Dermis blood vessel endothelial cell (primary cell): ENCODE measurements at regions not wholly inside any gene's neighbourhood (a gene's known extent, or its start where the extent isn't known, plus 50 kb on each side); places are given as distances from the start of the nearest gene placed in this dataset.
A peak's percentile ranks its signal among the peaks of the same experiment; 100 is the strongest.

ENCODE experiments used
- DNase-seq: peaks from one replicate; pipeline ENCODE4 v3.0.0; 2010

DNA sequence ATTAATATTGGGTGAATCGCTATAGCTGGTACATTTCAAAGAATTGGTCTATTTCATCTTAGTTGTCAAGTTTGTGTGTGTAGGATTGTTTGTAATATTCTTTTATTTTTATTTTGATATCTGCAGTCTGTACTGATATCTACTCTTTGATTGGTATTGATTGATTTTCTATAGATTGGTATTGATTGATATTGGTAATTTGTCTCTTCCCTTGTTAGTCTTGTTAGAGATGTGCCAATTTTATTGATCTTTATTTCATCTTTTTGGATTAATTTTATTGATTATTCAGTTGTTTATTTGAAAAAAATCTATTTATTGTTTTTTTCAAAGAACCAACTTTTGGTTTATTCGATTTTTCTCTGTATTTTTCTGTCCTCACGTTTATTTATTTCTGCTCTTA lies 61.4 kb downstream of the TM2D3 start:
- no peak for DNase-seq

DNA sequence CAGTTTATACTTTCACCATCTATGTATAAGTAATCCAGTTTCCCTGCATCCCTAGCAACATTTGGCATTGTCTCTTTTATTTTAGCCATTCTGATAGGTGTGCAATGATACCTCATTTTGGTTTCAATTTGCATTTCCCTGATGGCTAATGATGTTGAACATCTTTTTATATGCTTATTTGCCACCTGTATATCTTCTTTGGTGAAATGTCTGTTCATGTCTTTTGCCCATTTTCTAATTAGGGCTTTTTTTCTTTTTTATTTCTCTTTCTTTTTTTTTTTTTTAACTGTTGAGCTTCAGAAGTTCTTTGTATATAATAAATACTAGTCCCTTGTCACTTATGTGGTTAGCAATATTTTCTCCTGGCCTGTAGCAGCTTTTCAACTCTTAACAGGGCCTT lies 68.9 kb downstream of the TM2D3 start:
- no peak for DNase-seq

DNA sequence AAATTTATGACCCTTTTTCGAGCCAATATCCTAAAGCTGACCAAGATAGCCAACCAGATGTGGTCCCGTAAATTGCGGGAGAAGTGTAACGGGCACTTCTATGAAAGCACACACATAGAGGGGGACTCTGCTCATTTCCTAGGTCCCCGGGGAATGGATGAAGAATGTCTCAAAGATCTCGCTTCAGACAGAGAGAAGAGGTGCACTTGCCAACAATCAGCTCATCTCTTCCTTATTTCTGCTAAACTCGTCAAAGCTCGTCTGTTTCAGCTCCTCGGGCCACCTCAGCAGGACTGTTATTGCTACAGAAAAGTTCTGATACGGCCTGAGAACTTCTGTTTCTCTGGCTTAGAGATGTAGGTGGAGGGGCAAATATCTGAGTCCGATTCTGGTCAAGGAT lies 71.8 kb downstream of the TM2D3 start:
- no peak for DNase-seq

DNA sequence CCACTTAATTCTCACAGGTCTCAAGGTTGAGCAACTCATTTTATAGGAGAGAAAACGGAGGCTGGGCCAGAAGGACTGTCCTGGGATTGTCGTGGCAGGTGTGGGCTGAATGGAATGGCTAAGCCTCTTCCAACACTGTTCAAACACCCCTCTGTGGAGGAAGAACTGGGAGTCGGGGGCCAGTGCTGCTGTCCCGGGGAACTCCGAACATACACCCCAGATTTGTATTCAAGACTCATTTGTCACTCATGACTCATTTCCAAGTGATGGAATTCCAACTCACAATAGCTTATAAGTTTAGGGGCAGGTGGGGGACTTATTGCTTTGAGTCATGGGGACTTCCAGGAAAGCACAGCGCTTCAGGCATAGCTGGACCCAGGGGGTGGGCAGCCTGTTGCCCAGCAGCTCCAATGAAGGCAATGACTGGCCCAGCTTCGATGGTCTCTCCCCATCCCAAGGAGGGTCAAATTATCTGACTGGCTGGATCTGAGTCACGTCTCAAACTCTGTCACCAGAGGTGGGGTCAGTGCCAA lies 72.5 kb downstream of the TM2D3 start:
- peak; percentile 83 for DNase-seq

DNA sequence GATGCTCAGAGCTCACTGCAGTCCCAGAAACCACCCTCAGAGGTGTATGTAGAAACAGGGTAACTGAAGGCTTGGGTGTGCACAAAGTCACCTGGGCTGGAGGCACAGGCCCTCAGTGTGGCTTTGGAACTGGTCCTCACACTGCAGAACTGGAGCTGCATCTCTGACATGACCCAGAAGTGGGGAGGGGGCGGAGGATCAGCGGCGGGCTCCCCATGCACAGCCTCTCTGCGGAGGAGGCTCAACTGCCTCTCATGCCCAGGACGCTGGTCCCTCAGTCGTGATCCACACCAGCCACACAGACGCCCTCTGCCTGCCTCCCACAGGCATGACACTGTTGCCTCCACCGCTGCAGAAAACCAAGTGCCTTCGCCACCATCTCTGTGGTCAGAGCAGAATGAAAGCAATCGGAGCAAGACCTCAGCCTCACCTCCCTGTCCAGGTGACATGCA lies 73.7 kb downstream of the TM2D3 start:
- DNase-seq, result peak; percentile 49

DNA sequence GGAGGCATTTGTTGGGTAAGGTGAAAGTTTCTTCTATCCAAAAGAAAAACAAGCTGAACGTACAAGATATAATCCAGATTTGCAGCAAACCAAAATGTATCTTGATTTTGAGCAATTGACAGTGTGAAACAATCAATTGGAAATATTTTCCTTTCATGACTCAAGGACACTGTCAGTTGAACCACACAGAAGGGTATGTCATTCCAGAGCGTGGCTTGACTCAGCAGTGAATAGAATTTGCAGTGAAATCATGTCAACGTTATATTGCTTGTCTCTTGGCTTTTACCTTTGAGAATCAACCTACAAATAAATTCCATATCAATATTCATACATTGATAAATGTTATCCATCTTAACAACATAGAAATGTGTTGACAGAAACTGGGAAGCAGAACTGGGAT lies 78.2 kb downstream of the TM2D3 start:
- no peak for DNase-seq

DNA sequence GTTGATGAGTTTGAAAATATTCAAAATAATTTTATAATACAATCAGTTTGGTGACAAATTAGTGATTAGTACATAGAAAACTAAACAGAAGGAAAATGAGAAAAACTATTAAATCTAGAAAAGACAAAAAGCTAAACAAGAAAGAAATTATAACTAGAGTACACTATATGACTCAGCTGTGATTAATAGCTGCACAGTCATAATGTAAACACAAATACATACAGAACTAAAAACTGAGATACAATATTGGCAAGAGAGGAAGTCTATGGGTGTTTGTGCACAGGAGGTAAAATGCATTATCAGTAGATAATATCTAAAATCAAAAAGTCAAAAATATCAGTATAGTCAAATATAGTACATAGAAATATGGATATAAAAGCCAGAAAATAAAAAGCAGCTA lies 80.7 kb upstream of the PCSK6 start:
- DNase-seq, result no peak

DNA sequence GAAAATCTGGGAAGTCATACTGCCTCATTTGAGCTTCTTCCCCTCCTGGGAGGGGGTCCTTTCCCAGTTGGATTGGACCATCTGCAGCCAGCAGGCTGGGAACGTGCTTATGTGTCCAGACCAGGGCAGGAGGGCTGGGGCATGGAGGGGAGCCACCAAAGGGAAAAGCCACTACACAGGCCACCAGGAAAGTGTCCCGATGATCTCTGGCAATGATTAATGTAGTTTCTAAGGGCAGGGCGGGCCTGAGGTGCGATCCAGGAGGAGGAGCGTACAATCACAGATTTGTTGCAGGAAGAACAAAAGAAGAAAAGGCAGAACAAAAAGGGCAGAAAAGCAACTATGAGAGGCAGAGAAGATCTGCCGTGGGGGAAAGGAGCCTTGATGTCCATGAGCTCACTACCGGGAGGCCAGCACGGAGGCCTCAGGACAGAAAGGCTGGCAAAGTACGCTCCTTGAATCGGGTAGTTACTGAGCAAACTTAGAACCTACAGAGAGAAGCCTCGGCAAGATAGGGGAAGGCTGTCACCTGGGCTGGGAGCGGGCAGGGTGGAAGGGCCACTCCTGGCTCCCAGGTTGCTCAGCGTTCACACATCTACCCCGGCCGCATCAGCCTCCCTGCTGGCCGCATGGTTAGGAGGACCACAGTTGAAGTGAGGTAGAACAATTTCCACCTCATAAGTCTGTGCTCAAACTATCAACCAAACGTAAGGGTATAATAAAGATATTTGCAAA lies 79.5 kb upstream of the PCSK6 start:
- no peak for DNase-seq

DNA sequence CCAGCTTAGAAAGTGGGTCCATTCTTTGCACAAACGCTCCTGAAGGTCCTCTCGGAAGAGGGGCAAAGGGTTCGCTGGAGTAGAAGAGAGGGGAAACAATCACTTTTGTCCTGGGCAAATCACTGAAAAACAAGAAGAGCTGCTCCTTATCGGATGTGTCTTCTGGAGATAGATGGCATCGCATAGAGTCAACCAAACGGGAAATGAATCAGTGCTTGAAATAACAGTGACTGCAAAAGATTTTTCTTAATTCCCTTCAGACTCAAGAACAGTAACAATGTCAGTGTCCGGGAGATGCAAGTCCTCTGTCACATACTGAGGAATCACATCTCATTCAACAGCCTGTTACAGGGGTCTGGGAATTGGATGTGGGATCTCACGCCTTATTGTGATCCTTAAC lies 78.8 kb upstream of the PCSK6 start:
- DNase-seq, result peak; percentile 57

DNA sequence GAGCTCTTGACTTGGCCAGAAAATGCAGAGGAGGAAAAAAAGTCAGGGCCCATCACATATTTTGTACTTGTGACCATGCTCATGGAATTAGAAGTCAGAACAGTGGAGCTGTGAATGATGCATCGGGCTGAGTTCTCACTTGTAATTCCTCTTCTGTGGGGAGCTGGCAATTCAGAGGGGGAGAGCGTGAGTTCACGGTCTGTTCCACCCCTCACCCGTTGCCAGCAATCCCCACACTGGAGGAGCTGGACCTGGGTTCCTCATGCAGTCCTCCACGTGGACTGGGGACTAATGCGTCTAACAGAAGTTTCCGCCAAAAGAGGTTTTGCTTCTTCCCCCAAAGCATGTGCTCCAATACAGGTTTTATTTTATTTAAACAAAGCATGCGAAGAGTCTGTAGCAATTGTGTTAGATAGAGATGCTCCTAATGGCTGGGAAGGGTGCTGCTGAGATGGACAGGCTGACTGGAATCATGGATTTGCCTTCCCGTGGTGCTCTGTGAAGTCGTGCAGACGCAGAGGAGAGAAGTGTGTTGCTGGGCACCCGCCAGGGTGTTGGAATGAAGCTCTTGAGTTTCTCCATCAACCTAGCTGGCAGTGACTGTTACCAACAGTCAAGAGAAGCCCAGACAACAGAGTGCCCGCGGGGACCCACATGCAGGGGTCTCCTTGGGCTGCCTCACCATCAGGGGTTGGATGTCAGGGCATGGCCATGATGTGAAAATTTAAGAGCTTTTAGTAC lies 77.4 kb upstream of the PCSK6 start:
- no peak for DNase-seq

DNA sequence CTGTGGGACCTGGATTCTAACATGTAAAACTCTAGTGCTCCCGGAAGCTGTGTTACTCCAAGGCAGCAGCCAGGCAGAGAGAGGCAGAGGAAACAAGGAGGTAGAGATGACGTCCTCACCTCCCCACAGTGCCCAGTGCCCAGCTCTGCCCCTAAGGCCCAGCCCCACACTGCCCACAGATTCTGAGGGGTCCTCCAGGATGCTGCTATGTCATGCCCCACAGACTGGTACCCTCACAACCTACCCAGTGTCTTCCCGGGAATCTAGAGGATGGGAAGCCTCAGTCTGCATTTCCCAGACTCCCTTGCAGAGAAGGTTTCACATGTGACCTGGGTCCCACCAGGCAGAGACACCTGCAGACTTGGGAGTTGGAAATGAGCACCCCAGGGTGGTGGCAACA lies 75.9 kb upstream of the PCSK6 start:
- DNase-seq, result no peak

DNA sequence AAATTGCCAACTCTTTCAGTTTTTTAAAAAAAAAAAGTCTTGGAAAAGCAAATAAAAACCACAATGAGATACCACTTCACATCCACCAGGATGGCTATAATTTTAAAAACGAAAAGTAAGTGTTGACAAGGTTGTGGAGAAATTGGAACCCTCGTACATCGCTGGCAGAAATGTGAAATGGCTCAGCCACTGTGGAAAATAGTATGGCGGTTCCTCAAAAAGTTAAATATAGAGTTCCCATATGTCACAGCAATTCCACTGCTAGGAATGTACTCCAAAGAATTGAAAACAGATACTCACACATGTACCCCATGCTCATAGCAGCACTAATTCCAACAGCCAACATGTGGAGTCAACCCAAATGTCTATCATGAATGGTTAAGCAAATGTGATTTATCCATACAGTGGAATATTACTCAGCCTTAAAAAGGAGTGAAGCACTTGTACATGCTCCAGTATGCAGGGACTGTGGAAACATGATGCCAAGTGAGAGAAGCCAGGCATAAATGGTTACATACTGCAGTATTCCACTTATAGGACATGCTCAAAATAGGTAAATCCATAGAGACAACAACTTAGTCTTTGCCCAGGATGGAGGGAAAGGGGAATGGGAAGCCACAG lies 73.8 kb upstream of the PCSK6 start:
- DNase-seq, result no peak

DNA sequence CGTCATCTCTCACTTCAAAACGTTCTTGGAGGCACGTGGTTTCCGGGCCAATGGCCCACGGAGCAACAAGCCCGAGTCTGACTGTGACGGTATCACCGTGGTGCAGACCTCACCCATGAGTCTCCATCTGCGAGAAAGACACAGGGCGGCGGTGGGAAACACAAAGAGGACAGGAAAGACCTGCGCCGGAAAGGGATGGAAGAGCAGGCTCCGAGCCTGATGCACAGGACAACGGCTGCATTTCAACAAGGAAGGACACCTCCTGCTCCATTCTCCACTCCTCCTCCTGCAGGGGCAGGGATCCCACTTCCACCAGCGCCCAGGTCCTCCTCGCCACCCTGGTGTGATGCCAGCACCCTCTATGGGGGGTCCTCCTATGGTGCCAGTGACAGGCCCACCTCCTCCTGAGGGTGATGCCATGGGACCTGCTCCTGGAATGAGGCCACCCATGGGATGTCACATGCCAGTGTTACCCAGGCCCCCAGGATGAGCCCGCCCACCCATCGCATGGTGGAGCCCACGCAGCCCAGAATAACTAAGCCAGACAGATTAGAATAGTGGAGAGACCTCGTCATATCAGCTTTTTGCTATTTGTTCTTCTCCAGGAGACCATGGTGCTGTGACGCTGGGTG lies 73.0 kb upstream of the PCSK6 start:
- DNase-seq, result no peak

DNA sequence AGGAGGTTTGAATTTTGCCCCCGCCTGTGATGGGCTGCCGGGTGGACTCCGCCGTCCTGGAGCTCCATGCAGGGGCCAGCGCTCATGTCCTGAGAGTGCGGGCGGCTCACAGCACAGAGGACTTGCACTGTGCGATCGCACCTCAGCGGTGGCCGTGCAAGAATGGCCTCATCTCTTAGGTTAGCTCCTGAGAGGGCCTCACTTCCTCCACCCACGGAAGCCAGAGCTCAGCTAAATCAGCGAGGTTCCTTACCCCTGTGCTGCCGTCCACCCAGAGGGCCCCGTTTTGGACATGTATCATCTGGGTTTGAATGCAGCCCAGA lies 72.0 kb upstream of the PCSK6 start:
- DNase-seq, result no peak

DNA sequence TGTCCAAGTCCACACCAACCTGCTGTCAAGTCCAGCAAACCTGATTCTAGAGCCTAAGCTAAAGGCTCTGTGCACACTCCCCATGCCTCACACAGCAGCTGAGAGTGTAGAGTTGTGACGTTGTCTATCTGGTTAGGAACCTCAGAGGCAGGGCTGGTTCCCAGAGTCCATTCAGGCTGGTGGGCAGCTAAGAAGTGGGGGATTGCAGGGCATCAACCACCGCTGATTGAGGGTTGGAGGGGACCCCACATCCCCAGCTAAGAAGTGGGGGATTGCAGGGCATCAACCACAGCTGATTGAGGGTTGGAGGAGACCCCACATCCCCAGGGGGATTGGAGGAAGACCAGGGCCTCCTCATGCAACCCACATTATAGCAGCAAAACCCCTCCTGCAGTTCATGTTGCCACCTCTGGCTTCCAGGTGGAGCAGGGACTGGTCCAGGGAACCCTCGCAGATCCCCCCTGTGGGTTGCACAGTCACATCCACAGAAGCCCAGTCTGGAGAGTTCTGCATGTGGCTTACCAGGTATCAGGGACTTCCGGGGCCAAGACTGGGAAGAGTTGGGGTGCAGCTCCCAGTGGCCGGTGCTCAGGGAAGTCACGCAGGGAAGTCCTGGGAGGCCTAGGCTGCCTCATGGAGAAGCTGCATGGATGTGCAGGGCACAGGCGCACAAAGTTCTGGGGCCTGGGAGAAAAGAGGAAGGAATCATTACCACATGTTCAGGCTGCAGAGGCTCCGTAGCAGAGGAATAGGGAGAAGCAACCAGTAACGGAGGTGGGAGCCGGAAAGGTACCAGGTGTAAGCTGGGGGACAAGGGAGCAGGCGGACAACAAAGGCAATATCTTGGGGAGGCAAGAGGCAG lies 71.4 kb upstream of the PCSK6 start:
- no peak for DNase-seq

DNA sequence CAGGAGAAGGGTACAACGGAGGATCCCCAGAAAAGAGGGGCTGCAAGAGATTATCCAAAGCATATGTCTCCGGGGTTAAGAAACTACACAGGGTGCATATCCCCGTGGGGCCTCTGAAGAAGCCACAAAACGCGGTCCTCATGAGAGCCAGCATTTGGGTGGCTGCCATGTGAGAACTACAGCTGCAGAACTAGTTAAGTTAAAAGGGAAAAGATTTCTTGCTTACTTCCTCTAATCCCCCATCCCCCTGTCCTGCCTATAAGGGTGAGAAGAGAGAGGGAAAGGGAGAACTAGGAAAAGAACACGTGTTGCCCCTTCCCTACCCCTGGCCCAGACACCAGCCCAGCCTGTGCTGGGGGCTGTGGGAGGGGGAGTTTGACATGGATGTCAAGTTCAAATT lies 70.4 kb upstream of the PCSK6 start:
- DNase-seq, result no peak

DNA sequence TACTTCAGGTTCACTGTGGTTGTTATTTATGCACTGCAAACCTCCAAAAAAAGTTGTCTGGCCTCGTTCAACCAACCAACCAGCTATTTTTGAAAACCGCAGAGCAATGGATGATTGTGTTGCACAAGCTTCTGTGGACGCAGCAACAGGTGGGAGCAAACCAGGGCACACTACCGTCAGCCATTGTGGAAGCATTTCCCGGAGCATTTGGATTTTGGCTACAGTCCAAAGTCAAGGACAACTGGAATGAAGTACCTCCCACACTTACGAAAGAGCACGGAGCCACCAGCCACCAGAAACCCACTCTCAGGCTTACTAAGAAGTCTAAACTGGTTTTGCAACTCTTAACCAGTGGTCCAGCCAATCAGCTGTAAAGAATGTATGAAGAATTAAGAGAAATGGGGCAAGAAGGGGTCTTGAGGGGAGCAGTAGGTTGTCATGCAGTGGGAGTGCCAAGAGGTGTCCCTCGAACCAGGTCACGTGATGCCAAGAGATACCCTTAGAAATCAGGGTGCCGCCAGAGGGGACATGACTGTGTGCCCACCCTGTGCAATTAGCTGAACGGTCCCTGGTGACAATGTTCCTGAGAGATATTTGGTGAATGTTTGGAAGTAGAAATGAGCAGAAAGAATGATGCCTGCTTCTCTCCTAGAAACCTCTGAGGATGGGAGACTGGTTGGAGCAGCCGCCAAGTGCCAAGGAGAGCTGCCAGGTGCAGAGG lies 68.9 kb upstream of the PCSK6 start:
- no peak for DNase-seq

DNA sequence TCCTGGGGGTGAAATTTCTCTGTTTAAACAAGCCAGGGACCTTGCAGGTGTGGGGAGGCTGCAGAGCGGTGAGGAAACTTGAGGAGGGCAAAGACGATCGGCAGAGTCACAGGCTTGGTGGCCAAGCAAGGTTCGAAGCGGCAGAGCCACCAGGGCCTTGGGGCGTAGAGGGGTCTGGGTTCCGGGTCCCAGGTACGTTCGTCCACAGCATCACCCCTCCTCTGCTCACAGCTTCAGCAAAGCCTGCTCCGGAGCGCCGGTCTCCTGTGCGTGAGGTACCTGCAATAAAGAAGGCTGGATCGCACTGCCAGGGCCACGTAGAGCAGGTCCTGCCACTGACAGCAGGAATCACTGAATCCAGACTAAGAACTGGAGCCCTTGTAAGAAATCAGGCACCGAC lies 66.8 kb upstream of the PCSK6 start:
- no peak for DNase-seq

DNA sequence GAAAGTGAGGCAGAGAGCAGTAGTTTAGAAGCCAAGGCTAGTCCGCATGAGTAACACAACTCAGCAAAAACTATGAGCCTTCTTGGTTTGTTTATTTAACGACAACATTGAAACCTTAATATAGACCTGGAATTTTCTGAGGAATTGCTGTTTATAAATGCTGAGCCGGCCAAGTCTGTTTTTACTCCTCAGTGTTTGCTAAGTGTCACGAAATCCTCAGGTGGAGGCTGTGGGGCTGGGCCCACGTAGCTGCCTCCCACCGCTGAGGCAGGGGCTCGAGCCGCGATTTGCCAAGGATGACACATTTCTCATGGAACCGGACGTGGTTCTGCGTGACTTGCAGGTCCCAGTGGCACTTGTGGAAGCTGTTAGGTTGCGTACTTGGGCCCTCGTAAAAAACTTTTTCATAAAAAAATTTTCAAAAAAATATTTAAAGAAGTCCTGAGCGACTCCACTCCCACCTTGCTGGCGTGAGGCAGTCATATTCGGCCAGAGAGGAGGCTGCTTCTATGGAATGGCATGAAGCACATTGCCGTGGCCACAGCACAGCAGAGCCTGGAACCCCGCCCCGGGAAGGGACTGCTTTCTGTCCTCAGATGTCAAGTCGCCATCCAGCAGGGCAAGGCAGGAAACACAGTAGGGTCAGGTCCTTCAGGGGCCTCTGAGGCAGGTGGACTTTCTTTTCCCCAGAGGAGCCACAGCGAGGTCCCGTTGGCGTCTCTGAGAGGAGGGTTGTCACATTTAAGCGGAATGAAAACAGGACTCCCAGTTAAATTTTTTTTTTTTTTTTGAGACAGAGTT lies 64.8 kb upstream of the PCSK6 start:
- DNase-seq, result no peak

DNA sequence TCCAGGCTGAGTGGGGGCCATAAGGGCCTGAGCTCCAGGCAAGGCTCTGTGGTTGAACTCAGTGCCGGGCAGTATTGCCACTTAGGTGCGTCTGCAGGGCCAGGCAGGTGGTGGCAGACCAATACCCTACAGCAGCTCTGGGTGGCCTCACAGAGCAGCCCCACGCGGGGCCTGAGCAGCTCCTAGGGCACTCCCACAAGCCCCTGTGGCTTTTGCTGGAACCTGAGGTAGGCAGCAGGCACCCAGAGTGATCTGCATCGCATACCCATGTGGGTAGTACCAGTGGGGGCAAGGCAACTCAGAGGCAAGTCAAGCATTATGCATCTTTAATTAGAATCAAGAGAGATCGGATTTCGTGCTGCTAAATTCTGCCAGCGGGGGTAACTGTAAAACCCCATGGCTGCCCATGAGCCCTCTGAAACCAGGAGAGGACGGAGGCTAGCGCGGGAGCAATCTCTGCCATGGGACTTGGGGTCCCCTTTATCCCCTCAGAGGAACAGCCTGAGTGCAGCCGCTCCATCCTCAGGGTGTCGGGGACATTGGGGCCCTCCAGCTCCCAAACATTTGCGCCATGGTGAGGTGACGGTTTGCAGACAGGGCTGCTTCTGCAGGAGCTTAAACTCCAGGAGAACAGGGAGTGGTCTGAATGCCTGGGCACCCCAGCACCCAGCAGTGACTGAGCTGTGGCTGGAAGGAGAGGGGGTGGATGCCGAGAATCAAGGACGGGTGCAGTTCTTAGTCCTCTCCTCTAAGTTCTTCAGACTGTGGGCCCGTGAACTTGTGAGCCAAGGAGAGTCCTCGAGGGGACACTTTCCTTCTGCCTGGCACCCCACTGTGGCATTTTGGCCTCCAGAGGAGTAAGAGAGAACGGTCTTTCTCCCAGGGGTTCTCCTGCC lies 62.4 kb upstream of the PCSK6 start:
- DNase-seq, result no peak
